Ishikawa (cell line): ENCODE measurements at regions not wholly inside any gene's neighbourhood (a gene's known extent, or its start where the extent isn't known, plus 50 kb on each side); places are given as distances from the start of the nearest gene placed in this dataset.

ENCODE experiments used
- CEBPB ChIP-seq: IDR thresholded peaks from 2 replicates; pipeline ENCODE4 v1.6.1; 2012
- EGR1 ChIP-seq: IDR thresholded peaks from 2 replicates; pipeline ENCODE4 v1.6.1; 2012
- EP300 ChIP-seq: IDR thresholded peaks from 2 replicates; pipeline ENCODE4 v1.6.1; 2012; ENCODE audit warnings: borderline replicate concordance
- RAD21 ChIP-seq: IDR thresholded peaks from 2 replicates; pipeline ENCODE4 v1.6.1; 2012; ENCODE audit warnings: low read depth
- TCF12 ChIP-seq: IDR thresholded peaks from 2 replicates; pipeline ENCODE4 v1.6.1; 2012; ENCODE audit warnings: low read depth
- USF1 ChIP-seq: IDR thresholded peaks from 2 replicates; pipeline ENCODE4 v1.6.1; 2012
- YY1 ChIP-seq: IDR thresholded peaks from 2 replicates; pipeline ENCODE4 v1.6.1; 2012; ENCODE audit warnings: low read depth
- ZBTB7A ChIP-seq: IDR thresholded peaks from 2 replicates; pipeline ENCODE4 v1.6.1; 2012; ENCODE audit warnings: low read depth

- TF ChIP-seq EP300 (no peak), CEBPB (0 out of 2 replicates have a peak, but pooled peaks have one; percentile 19), YY1 (no peak), RAD21 (no peak), TCF12 (no peak), ZBTB7A (no peak), USF1 (no peak), EGR1 (no peak)
These were observed 133.7 kb upstream of the BCL6 start for GRCh38 chr3:187878772-187879518.
